AG09319 (cell line): ENCODE measurements at regions not wholly inside any gene's neighbourhood (a gene's known extent, or its start where the extent isn't known, plus 50 kb on each side); places are given as distances from the start of the nearest gene placed in this dataset.

Source experiments
- DNase-seq: peaks from one replicate; pipeline ENCODE4 v3.0.0-alpha.2; 2010; ENCODE audit warnings: low read depth; ENCODE audit errors: extremely low read depth
- TF ChIP-seq, protein P1 (sequence below): IDR thresholded peaks from 2 replicates; pipeline ENCODE4 v1.5.1; 2011; ENCODE audit warnings: low read depth, mild to moderate bottlenecking, inconsistent platforms, low read length, moderate library complexity

- TF ChIP-seq, protein P1, sequence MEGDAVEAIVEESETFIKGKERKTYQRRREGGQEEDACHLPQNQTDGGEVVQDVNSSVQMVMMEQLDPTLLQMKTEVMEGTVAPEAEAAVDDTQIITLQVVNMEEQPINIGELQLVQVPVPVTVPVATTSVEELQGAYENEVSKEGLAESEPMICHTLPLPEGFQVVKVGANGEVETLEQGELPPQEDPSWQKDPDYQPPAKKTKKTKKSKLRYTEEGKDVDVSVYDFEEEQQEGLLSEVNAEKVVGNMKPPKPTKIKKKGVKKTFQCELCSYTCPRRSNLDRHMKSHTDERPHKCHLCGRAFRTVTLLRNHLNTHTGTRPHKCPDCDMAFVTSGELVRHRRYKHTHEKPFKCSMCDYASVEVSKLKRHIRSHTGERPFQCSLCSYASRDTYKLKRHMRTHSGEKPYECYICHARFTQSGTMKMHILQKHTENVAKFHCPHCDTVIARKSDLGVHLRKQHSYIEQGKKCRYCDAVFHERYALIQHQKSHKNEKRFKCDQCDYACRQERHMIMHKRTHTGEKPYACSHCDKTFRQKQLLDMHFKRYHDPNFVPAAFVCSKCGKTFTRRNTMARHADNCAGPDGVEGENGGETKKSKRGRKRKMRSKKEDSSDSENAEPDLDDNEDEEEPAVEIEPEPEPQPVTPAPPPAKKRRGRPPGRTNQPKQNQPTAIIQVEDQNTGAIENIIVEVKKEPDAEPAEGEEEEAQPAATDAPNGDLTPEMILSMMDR = no peak
- DNase-seq = no peak
Measured at GRCh38 chr16:86083382-86084002, 184.5 kb downstream of the IRF8 start.

GRCh38 chr16:86085161-86085611, 186.2 kb downstream of the IRF8 start:
- TF ChIP-seq, protein P1 = no peak
- DNase-seq = no peak

GRCh38 chr16:86085795-86086194, 186.8 kb downstream of the IRF8 start:
- no peak for DNase-seq
- TF ChIP-seq, protein P1 = no peak

- TF ChIP-seq, protein P1 = no peak
- no peak for DNase-seq
Measured at GRCh38 chr16:86086471-86086870, 187.5 kb downstream of the IRF8 start.

DNA sequence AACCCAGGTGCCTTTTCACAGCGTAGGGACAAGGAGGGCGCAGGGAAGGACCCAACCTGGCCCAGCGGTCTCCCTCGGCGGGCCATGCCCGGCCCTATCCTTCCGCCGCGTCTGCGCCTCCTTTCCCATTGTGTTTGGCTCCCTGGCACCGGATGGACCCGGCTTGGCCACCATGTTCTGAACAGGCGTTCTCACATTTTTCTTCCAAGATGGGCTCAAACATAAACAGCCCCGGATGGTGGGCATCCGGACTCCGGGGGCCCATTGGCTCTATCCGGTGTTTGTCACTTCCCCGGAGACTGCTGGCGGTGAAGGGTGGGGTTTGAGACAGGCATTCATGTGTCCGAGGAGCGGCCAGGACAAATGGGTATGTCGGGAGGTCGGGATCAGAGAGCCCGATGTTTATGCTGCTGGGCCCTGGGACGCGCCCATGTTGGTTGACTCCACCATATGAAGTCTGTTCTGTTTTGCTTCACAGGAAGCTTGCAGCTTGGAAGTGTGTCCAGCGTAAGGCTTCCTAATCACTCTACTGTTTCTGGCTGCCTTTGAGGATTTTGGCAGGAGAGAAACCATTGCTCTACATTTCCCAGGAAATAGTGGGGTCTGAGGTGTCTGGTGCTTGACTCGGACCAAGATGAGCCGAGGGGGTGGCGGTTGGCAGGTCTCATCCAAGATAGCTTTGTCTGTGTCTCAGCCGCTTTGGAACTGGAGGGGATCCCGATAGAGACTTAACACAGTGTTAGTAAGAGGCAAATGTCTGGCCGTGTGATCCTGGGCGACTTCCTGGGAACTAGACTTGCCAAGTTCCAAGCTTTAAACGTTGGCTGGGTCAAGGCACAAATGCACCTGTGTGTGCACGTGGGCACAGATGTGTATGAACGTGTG, 188.3 kb downstream of the IRF8 start:
- DNase-seq = no peak
- TF ChIP-seq, protein P1 = no peak

GRCh38 chr16:86087896-86088230, 188.9 kb downstream of the IRF8 start:
- DNase-seq = no peak
- TF ChIP-seq, protein P1 = no peak

- DNase-seq = no peak
- TF ChIP-seq, protein P1 = no peak
Measured at GRCh38 chr16:86088287-86088686, 189.3 kb downstream of the IRF8 start.
